GM19025 (cell line): ENCODE measurements at regions not wholly inside any gene's neighbourhood (a gene's known extent, or its start where the extent isn't known, plus 50 kb on each side); places are given as distances from the start of the nearest gene placed in this dataset.
"Not testable (repeated sequence)": the region's sequence is repeated elsewhere in the genome, so short reads cannot be mapped to it uniquely, and the experiment has no call there.

ENCODE experiments used
- ATAC-seq: cut with Tn5 transposase; IDR thresholded peaks from one replicate; pipeline ENCODE4 v1.9.1; 2021; ENCODE audit warnings: mild to moderate bottlenecking, low read depth, moderate library complexity; ENCODE audit not compliant: unreplicated experiment

DNA sequence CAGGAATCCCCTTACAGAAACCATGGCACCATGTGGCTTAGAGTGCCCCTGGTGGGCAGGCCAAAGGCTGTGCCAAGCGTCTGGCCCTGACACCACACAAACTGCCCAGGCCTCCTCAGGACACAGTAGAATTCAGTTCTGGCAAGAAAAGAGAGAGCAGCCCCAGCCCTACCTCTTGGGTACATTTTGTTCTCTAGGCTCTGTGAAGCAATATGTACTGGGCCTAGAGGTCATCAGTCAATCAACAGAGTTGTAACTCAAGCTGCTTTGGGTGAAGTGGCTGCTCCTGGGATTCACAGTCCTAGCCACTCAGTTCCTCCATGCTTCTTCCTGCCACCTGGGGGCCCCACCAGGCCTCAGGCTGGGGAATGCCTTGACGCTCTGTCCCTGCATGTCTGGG is 158.1 kb upstream of the MAMLD1 start:
- no peak for ATAC-seq

DNA sequence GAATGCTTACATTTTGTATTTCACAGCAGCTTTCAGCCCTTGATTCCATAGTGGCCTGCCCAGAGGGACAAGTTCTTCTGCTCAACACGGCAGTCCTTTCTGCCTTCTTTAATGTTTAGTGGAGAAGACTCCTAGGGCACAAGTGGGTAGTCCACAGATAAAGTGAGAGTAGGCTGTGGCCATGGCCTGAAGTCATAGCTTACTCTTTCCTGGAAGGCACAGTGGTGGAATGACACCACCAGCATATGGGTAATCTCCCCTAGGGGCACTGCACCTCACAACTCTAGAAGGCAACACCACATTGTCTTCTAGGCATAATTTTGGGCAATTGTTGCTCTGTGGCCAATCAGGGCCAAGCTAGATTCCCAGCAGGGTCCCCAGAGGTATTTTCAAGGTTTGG is 155.4 kb upstream of the MAMLD1 start:
- no peak for ATAC-seq

DNA sequence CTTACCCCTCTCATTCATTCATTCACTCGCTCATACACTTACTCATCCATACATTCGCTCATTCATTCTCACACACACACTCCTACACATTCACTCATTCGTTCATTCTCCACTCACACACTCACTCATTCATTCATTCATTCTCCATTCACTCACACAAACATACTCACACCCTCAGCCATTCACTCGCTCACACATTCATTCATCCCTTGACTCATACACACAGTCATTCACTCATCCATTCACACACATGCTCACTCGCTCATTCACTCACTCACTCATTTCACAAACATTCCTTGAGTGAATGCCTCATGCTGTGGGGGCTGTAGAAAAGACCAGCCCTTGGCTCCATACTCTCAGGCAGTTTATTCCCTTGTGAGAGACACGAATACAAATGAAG is 151.1 kb upstream of the MAMLD1 start:
- ATAC-seq = no peak

DNA sequence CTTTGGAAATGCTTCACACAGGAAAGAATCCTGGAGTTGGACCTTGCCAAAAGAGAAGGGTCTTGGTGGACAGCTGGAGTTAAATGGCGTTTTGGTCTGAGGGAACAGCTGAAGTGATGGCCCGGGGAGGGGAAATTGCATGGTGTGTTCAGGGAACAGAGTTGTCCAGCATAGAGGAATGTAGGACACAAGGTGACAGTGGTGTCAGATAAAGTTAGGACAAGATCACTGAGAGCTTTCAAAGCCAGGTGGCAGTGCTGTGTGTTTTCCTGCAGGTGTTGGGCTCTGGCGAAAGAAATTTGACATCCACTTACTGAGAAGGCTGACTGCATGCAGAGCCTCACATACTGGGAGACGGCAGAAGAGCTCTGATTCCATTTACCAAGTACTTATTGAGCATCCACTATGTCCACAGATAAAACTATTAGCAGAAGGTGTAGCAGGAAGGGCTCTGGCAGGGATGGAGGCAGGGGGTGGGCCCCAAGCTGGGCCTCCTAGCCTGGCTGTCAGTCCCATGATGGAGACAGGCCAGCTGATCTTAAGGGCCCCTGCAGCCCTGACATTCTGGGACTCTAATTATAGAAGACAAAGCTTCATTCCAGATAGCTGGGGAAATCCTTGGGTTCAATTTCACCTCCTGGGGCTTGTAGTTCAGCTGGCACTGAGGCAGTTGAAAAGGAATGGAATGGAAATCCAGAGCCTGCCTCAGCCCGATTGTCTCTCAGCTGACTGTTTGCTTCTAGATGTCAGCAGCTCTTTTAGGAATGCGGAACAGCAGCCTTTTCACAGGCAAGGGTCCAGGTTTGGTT is 150.2 kb upstream of the MAMLD1 start:
- no peak for ATAC-seq

DNA sequence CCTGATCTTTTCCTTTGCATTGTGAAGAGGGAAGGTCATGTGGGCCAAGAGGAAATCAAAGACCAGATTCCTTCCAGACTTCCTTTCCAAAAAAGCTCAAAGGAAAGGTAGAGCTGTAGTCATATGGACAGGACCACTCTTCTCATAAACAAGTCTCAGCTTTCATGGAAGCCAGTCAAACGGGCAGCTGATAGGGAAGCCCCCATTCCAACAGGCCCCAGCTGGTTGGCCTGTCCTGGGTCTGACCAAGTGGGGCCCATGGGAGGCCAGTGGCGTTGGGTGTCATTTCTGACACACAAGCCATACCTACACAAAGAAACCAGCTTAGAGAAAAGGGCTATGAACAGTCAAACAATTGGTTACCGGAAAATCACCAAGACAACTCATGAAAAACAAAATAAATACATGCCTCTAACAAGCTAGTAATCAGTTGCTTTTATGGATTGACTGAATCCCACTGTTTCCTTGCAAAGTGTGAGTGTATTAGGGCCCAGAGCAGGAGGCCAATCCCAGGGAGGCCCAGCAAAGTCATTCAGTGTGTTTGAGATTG is 149.6 kb upstream of the MAMLD1 start:
- no peak for ATAC-seq

DNA sequence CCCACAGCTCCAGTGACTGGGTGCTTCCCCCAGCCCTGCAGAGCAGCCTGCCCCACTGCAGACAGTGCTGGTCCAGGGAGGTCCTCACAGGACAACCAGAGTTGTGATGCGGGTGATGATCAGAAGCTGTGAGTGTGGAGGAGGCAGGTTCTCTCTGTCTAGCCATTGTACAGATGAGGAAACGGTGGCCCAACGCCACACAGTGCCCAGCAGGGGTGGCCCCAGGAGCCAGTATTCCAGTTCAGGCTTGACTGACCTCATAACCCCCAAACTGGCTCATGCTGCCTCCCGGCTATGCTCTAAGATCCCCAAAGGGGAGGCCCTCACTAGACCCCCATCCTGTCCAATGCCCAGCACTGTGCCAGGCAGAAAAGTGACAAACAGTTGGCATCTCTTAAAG is 147.1 kb upstream of the MAMLD1 start:
- ATAC-seq = not testable (repeated sequence)

DNA sequence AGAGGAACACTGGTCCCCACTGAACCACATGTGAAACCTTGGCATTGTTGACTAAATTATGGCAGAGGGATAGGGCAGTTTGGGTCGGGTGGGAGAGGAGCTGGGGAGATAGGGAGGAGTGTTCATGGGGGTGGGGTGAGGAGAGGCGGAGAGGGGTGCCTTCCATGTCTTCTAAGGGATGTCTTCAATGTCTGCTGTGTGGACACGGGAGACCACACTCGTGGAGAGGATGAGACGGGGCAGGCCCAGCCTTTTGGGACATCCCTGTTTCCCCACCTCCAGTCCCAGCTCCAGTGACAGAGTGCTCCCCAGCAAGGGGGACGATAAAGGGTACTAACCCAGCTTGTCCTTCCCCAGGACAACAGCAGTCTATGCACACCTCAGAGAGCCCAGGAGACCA is 146.4 kb upstream of the MAMLD1 start:
- no peak for ATAC-seq

DNA sequence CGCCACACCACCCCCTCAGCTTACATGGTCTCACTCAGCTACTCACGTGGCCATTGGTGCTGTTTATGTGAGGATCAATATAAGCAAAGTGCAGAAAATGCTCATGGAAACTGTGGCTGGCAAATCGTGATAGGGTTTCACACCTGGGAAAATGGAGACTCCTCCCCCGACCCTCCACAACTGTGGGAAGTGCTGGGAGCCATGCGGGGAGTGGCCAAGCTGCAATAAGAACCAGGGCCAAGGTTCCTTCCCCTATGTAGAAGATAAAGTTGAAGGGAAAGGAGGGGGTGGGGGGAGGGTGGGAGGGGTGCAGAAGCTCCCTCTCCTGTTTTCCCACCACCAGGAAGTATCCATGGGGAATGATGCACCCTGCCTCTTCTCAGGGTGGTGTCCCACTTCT is 145.5 kb upstream of the MAMLD1 start:
- ATAC-seq = no peak

DNA sequence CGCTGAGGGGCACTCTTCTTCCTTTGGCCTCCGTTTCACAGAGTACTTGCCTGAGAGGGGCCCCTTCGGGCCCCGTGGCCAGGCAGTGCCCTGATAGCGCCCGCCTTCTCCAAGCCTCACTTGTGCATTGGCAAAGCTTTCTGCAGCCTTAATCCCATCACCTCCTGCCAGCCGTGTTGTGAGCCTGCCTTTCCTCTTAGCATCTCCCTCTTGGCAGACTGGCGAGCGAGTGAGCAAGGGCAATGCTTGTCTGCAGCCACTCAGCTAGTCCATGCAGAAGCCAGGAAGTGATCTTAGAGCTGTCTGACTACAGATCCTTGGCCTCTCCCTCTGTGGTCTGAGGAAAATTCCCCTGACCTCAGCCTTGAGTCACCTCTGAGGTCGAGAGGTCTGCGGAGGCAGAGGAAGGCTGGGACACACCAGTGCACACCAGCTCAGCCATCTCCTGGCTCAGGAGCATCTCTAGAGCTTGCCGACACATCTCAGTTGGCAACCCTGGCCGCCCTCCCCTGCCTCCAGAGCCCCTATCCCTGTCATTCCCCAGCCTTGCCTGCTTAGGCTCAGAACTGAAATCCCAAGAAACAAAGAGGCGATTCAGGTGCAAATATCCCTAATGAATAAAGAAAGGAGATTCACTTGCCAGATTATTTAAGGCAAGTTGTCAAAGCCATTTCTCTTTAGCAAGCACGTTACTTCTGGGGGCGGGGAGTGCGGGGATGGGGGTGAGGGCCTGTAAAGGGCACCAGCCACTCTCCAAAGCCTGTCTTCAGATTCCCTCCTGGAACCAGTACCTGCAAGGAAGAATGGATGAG is 143.5 kb upstream of the MAMLD1 start:
- ATAC-seq = no peak

DNA sequence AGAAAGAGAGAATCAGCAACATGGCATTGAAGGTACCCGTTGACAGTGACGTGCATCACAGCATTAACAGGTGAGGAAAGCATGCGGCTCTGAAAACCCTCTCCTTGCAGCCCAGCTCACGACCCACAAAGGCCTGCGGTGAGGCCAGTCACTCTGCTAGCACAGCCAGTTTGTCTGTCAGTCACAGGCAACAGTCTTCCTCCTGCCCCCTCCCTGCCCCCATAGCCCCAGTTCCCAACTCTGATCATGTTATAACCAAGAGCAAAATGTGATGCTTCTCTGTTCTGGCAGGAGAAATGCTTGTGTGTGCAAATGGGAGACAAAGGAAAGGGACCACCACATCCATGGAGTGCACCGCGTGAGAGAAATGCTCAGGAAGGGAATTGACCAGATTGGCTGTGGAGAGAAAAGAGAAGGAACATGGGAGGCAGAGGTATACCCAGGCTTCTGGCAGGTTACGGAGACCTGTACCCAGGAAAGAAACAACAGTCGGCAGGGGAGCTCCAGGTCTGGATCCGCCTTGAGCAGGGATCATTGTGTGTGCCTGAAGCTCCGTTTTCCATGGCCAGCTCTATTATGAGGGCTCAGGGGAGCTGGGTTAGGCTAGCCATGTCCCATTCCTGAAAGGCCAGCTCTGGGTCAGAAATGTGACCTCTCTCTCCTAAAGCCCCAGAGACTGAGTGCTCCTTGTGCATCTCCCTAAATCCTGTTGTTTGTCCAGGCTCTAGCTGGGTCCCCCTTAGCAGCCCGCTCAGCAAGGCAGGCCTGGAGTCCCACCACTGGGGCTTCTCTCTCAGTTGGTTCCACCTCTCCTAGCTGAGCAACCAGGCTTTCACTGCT is 139.7 kb upstream of the MAMLD1 start:
- ATAC-seq = no peak

DNA sequence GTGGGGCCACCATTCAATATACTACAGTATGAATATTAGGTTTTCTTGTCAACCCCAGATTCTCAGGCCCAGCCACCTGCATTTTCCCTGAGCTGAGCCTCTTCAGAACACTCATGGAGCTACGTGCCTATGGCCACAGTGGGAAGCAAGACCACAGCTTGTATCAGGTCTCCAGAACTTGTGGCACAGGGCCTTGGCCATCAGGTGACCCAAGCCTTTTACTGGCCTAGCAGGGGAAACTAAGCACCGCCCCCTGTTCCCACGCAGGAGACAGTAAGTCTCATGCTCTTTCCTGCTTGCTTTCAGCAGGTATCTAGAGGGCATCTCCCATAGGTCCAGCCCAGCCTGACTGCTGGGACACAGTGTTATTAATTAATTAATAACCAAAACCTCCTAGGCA is 138.4 kb upstream of the MAMLD1 start:
- no peak for ATAC-seq

DNA sequence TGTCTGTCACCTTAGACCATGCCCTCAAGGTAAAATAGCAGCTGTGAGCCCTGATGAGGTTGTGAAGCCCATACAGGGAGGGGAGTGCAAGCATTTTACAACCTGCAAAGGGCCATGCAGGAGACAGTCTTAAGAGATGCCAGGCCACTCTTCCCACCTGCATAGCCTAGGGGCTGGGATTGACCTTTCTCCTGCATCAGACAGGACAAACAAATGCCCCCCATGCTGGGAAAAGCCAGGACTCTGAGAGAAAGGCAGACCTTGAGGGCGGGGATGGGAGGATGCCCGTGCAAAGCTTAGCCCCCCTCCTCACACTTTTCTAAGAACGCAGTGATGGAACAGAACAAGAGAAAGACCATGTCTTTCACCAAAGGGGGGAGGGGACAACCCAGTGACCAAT is 137.9 kb upstream of the MAMLD1 start:
- no peak for ATAC-seq

DNA sequence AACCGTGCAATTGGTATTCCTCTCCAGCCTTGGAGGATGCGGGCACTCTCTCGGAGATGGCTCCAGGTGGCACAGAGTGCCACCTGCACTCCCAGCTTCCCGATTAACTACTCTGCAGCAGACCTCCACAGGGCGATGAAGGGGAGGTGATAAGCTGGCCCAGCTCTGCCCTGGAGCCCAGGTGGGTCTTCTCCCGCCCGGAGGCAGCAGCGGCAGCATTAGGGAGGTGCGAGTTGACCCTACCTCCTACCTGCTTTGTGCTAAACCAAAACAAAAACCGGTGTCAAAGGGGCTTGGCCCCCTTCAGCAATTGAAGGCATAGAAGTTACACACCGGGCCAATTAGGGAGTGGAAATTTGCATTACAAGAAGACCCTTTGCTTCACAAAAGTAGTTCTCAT is 137.4 kb upstream of the MAMLD1 start:
- no peak for ATAC-seq

DNA sequence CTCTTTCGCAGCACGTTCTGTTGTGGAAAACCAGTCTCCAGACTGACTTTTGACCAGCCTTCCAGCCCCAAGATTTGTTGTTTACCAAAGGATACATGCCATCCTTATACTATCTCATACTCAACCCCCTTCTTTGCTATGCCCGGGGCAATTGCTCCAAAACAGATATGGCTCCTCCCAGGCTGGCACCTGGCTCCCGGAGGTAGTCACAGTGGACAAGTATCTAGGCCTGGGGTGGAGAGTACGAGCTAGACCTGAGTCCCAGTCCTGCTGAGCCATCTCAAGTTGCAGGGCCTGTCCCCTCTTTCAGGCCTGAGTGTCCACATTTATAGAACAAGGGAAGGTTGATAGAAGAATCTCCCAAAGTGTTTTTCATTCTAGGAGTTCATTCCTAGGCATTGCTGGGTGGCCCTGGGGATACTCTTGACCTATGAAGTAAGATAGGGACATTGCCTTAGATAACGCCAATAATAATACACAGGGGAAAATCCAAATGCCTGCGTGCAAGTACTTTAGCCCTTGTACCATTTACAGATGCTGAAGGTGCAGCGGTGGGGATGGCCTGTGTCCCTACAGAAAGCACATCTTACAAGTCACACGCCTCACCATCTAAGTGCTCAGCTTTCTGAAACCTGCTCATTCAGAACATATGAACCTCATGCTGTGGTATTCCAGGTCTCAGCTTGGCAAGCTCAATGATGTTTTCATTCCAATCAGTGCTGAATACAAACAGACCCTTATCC is 136.7 kb upstream of the MAMLD1 start:
- ATAC-seq = no peak

DNA sequence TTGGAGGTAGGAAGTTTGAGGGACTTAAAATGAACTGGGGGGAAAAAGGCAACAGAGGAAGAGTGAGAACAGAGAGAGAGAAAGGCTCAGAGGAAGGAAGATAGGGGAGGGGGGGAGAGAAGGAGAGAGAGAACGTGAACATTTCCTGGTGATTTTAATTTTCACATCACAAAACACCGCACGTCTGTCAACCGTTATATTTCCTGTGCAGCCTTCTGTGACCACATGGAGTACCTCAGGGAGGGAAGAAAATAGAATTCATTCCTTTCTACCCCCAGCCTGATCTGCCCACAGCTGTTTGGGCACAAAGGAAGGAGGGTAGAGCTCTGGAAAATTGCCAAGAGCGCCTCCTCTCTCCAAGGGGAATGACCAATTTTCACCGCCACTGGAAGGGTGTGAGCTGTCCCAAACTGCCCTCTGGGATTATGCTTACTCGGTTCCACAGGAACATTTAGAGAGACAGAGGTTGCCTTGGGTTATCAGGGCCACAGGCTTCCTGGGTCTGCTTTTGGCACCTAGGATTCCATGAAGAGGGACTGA is 135.7 kb upstream of the MAMLD1 start:
- no peak for ATAC-seq

DNA sequence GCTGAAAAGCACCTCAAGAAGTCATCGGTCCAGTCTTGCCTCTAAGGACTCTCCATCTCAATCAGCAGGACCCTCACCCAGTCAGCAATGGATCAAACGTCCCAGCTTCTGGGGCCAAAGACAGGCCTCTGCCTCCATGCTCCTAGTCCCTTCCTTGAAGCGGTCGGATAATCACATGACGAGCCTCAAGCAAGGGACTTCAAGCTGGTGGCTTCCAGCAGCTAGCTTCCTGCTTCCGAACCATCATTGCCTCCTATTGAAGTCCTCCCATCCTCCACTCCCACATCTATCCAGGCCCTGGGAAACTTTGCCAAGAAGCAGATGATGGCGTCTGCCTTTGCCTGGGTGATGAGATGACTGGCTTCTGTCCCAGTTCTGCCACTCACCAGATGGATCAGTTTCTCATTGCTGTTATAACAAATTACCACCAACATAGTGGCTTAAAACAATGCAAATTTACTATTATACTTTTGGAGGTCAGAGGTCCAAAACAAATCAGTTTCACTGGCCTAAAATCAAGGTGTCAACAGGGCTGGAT is 135.2 kb upstream of the MAMLD1 start:
- ATAC-seq = no peak

DNA sequence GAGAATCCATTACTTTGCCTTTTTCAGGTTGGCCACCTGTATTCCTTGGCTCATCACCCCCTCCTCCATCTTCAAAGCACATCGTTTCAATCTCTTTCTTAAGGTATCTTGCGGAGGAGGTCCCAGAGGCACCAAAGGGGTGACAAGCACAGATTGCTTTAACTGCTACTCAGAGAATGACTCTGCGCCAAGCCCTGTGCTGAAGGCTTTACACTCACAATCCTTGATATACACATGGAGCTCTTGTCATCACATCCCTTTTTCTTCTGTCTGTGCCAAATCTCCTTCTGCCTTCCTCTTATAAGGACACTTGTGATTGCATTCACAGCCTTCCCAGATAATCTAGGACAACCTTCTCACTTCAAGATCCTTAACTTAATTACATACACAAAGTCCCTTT is 134.7 kb upstream of the MAMLD1 start:
- no peak for ATAC-seq

DNA sequence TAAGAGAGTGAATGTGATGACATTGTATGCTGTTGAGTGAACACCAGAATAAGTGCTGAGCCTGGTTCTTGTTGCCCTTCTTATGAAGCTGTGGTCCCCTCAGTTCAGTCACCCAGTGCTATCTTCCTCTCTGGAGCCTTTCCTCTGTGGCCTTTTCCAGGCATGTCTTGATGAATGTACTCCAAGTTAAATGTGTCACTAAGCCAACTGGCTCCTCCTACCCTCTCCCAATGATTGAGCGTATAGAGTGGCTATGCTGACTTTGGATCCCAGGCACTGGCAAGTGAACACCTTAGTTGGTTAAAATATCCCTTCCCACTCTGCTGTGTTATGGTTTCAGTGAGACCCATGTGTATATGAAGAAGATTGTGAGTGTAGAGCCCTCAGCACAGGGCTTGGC is 134.1 kb upstream of the MAMLD1 start:
- ATAC-seq = no peak

DNA sequence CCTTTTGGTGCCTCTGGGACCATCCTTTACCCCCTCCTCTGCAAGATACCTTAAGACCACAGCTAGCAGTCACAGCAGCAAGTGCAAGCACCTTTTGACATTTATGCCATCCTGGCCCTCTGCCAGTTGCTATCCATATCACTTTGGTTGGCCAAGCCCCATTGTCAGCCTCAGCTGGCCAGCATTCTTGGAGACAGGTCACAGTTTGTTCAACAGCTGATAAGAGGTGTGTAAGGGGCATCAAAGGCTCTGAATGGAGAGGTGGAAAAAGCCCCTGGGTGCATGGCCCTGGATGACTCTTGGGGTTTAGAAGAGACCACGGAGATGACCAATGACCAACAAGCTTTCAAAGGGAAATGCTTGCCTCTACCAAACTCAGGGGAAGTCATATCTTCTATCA is 133.6 kb upstream of the MAMLD1 start:
- no peak for ATAC-seq

DNA sequence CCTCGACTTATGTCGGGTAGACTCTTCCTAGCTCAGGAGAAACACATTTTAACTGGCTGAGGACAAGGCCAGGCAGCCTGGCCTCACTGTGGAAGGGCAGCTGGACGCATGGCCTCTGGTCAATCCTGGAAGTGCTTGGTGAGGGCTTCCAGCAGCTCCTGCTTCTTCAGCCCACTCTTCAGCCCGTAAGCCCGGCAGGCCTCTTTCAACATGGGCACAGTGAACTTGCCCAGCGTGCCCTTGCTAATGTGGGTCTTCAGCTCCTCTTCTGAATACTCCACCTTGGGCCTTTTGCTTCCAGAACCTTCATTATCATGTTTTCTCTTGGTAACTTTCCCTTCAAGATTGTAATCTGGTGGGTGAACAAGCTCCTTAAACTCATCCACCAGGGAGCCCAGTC is 132.2 kb upstream of the MAMLD1 start:
- ATAC-seq = not testable (repeated sequence)
